GM23338 (cell line): ENCODE measurements at regions not wholly inside any gene's neighbourhood (a gene's known extent, or its start where the extent isn't known, plus 50 kb on each side); places are given as distances from the start of the nearest gene placed in this dataset.
A peak's percentile ranks its signal among the peaks of the same experiment; 100 is the strongest.

ENCODE experiments used
- ATAC-seq: fragments of 200-7000 bp; cut with Tn5 transposase; 3 replicates; pipeline ENCODE4 v1.9.1; 2020
- DNase-seq: peaks from one replicate; pipeline ENCODE4 v3.0.0-alpha.2; 2015; ENCODE audit warnings: low spot score
- H2AFZ ChIP-seq: fragments of 200-600 bp; sonication (generic); 2 replicates; pipeline ENCODE4 v1.8.0; 2016; ENCODE audit warnings: antibody characterized with exemption, mild to moderate bottlenecking, moderate library complexity
- H3F3A ChIP-seq: fragments of 200-600 bp; sonication (generic); replicated peaks from 2 replicates; pipeline ENCODE4 v1.8.0; 2017; ENCODE audit warnings: antibody characterized with exemption, mixed run types, low read depth
- H3K27ac ChIP-seq: fragments of 200-600 bp; sonication (generic); 2 replicates; pipeline ENCODE4 v1.6.1; 2016; ENCODE audit warnings: low read depth
- H3K27me3 ChIP-seq: fragments of 200-600 bp; sonication (generic); 2 replicates; pipeline ENCODE4 v1.8.0; 2016; ENCODE audit warnings: mild to moderate bottlenecking, mixed run types, moderate library complexity; ENCODE audit not compliant: insufficient read depth
- H3K36me3 ChIP-seq: fragments of 200-600 bp; sonication (generic); 2 replicates; pipeline ENCODE4 v1.8.0; 2016; ENCODE audit warnings: mild to moderate bottlenecking; ENCODE audit not compliant: insufficient read depth
- H3K4me1 ChIP-seq: fragments of 200-600 bp; sonication (generic); 2 replicates; pipeline ENCODE4 v1.8.0; 2016; ENCODE audit warnings: mild to moderate bottlenecking, moderate library complexity; ENCODE audit not compliant: insufficient read depth
- H3K4me2 ChIP-seq: fragments of 200-600 bp; sonication (generic); 2 replicates; pipeline ENCODE4 v1.7.1; 2017; ENCODE audit warnings: mixed run types
- H3K4me3 ChIP-seq: fragments of 200-600 bp; sonication (generic); 2 replicates; pipeline ENCODE4 v1.6.1; 2016; ENCODE audit warnings: mixed run types
- H3K79me2 ChIP-seq: fragments of 200-600 bp; sonication (generic); replicated peaks from 2 replicates; pipeline ENCODE4 v1.8.0; 2017; ENCODE audit warnings: mild to moderate bottlenecking; ENCODE audit not compliant: insufficient read depth
- H3K9me2 ChIP-seq: fragments of 200-600 bp; sonication (generic); 2 replicates; pipeline ENCODE4 v1.8.0; 2017; ENCODE audit not compliant: insufficient read depth
- H4K20me1 ChIP-seq: fragments of 200-600 bp; sonication (generic); replicated peaks from 2 replicates; pipeline ENCODE4 v1.8.0; 2017; ENCODE audit warnings: mild to moderate bottlenecking; ENCODE audit not compliant: insufficient read depth
- H3K27ac Mint-ChIP-seq: 2 replicates; pipeline ENCODE4 v1.8.0; 2020; ENCODE audit warnings: inconsistent platforms, mild to moderate bottlenecking, moderate library complexity, mixed read lengths
- H3K27me3 Mint-ChIP-seq: 3 replicates; pipeline ENCODE4 v1.8.0; 2022; ENCODE audit warnings: low read depth, mild to moderate bottlenecking, moderate library complexity, mixed read lengths, inconsistent platforms; ENCODE audit not compliant: insufficient read depth, poor library complexity
- H3K36me3 Mint-ChIP-seq: 3 replicates; pipeline ENCODE4 v1.8.0; 2021; ENCODE audit warnings: low read depth, mild to moderate bottlenecking, inconsistent platforms, moderate library complexity, mixed read lengths
- H3K4me1 Mint-ChIP-seq: 3 replicates; pipeline ENCODE4 v1.8.0; 2020; ENCODE audit warnings: mild to moderate bottlenecking, inconsistent platforms, mixed read lengths
- H3K4me3 Mint-ChIP-seq: 3 replicates; pipeline ENCODE4 v1.8.0; 2021; ENCODE audit warnings: moderate library complexity, mild to moderate bottlenecking, inconsistent platforms, mixed read lengths
- H3K9me3 Mint-ChIP-seq: 3 replicates; pipeline ENCODE4 v1.8.0; 2020; ENCODE audit warnings: moderate library complexity, mild to moderate bottlenecking, inconsistent platforms, mixed read lengths
- CREB1 ChIP-seq: fragments of 250-450 bp; sonication (Bioruptor Pico); IDR thresholded peaks from 2 replicates; pipeline ENCODE4 v1.5.0; 2020; ENCODE audit warnings: low read depth, mild to moderate bottlenecking, moderate library complexity
- CTCF ChIP-seq, 2 experiments: fragments of 200-600 bp in 1 of 2; sonication (generic) in 1 of 2; conservative IDR thresholded peaks; 2 replicates each; pipeline versions ENCODE4 v1.5.1 to v1.6.1; 2016 to 2017; ENCODE audit warnings: antibody characterized with exemption in 2 of 2, low read depth in 2 of 2, mild to moderate bottlenecking in 2 of 2, moderate library complexity in 1 of 2
- EZH2 ChIP-seq: fragments of 200-600 bp; sonication (generic); IDR thresholded peaks from one replicate; pipeline ENCODE4 v1.8.0; 2017; ENCODE audit warnings: antibody characterized with exemption, mild to moderate bottlenecking, low read depth; ENCODE audit not compliant: unreplicated experiment
- EZH2phosphoT487 ChIP-seq: fragments of 200-600 bp; sonication (generic); IDR thresholded peaks from one replicate; pipeline ENCODE4 v1.8.1; 2018; ENCODE audit warnings: antibody characterized with exemption; ENCODE audit not compliant: unreplicated experiment
- JUNB ChIP-seq: IDR thresholded peaks from one replicate; pipeline ENCODE4 v1.6.1; 2016; ENCODE audit warnings: antibody characterized with exemption; ENCODE audit not compliant: unreplicated experiment
- NANOG ChIP-seq: IDR thresholded peaks from 2 replicates; pipeline ENCODE4 v1.6.1; 2016; ENCODE audit warnings: antibody characterized with exemption, borderline replicate concordance
- POLR2AphosphoS5 ChIP-seq: IDR thresholded peaks from 2 replicates; pipeline ENCODE4 v1.6.1; 2016; ENCODE audit warnings: antibody characterized with exemption, low read depth
- REST ChIP-seq: IDR thresholded peaks from one replicate; pipeline ENCODE4 v1.6.1; 2018; ENCODE audit warnings: antibody characterized with exemption; ENCODE audit not compliant: unreplicated experiment
- STAT1 ChIP-seq: IDR thresholded peaks from one replicate; pipeline ENCODE4 v1.6.1; 2016; ENCODE audit warnings: antibody characterized with exemption; ENCODE audit not compliant: unreplicated experiment
- ZNF114 ChIP-seq: fragments of 250-450 bp; sonication (Bioruptor Pico); IDR thresholded peaks from 2 replicates; pipeline ENCODE4 v1.5.0; 2020; ENCODE audit warnings: mild to moderate bottlenecking, moderate library complexity
- ZNF331 ChIP-seq: fragments of 250-450 bp; sonication (Bioruptor Pico); IDR thresholded peaks from 2 replicates; pipeline ENCODE4 v1.5.0; 2020; ENCODE audit warnings: low read depth, mild to moderate bottlenecking, moderate library complexity
- ZNF462 ChIP-seq: fragments of 250-450 bp; sonication (Bioruptor Pico); IDR thresholded peaks from 2 replicates; pipeline ENCODE4 v1.5.0; 2020; ENCODE audit warnings: mild to moderate bottlenecking, moderate library complexity

- Histone ChIP-seq H3K9me2 (no peaks in the 10 kb centered on the region; the same call in 1 of the 2 replicates), H3K79me2 (no peaks in the 10 kb centered on the region), H2AFZ (peak overlapping the region; percentile 64; the same call in 1 of the 2 replicates), H4K20me1 (no peaks in the 10 kb centered on the region), H3K4me1 (peaks cover 5% of the 10 kb centered on the region; the same call in 1 of the 2 replicates), H3K4me2 (no peak overlapping the region), H3K27ac (no peak overlapping the region), H3F3A (no peaks in the 10 kb centered on the region), H3K4me3 (no peak overlapping the region), H3K27me3 (no peaks in the 10 kb centered on the region), H3K36me3 (no peaks in the 10 kb centered on the region)
- no peak overlapping the region for H3K27ac Mint-ChIP-seq
- H3K4me1 Mint-ChIP-seq: peaks cover 13% of the 10 kb centered on the region
- no peaks in the 10 kb centered on the region for H3K27me3 Mint-ChIP-seq
- peaks cover 11% of the 10 kb centered on the region for H3K9me3 Mint-ChIP-seq
- no peak overlapping the region for H3K4me3 Mint-ChIP-seq
- DNase-seq: no peak
- no peak for ATAC-seq
- no peak for TF ChIP-seq STAT1
- TF ChIP-seq ZNF114 (CRISPR knock-in tag): no peak
- TF ChIP-seq REST: no peak
- no peak for TF ChIP-seq CREB1
- no peak for TF ChIP-seq POLR2AphosphoS5
- no peak for TF ChIP-seq ZNF462 (CRISPR knock-in tag)
- TF ChIP-seq EZH2: no peak
- no peak for TF ChIP-seq JUNB
- TF ChIP-seq NANOG: no peak
- no peak for TF ChIP-seq EZH2phosphoT487
- TF ChIP-seq CTCF (conservative IDR thresholded peaks at IDR 0.05; ENCODE audit: low read depth in 2 of 2): no peak
- no peak for TF ChIP-seq ZNF331 (CRISPR knock-in tag)
- peaks cover 8% of the 10 kb centered on the region; the same call in 2 of the 3 replicates for H3K36me3 Mint-ChIP-seq
These were observed 64.5 kb upstream of the CADPS start for GRCh38 chr3:62939707-62940106.
